AG09309 (cell line): ENCODE measurements at regions not wholly inside any gene's neighbourhood (a gene's known extent, or its start where the extent isn't known, plus 50 kb on each side); places are given as distances from the start of the nearest gene placed in this dataset.

Experiments
- DNase-seq: peaks from one replicate; pipeline ENCODE4 v3.0.0-alpha.2; 2010; ENCODE audit warnings: low read depth
- H3K4me3 ChIP-seq: 2 replicates; pipeline ENCODE4 v1.5.1; 2011; ENCODE audit warnings: mild to moderate bottlenecking, low read depth, low read length, moderate library complexity; ENCODE audit not compliant: control insufficient read depth
- TF ChIP-seq, protein P1 (sequence below): IDR thresholded peaks from 2 replicates; pipeline ENCODE4 v1.5.1; 2011; ENCODE audit warnings: mild to moderate bottlenecking, low read depth, low read length, inconsistent platforms; ENCODE audit not compliant: insufficient read depth, control insufficient read depth; ENCODE audit errors: missing control alignments

DNA sequence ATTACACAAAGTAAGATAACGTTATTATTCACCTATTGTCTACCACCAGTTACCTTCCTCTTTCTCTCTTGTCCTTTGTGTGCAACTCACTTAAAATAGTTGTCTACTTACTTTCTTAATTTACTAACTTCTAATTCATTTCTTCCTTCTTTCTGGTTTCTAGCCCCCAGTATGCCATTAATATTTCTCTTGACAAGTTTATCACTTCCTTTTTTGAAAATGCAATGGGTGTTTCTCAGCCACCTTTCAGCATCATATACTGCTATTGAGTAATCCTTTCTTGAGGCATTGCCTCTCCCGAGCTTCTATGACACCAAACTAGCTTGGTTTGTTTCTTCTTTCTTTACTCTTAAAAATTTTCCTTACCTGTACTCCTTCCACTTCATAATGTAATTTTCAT is 633.6 kb downstream of the TMTC2 start:
- TF ChIP-seq, protein P1, sequence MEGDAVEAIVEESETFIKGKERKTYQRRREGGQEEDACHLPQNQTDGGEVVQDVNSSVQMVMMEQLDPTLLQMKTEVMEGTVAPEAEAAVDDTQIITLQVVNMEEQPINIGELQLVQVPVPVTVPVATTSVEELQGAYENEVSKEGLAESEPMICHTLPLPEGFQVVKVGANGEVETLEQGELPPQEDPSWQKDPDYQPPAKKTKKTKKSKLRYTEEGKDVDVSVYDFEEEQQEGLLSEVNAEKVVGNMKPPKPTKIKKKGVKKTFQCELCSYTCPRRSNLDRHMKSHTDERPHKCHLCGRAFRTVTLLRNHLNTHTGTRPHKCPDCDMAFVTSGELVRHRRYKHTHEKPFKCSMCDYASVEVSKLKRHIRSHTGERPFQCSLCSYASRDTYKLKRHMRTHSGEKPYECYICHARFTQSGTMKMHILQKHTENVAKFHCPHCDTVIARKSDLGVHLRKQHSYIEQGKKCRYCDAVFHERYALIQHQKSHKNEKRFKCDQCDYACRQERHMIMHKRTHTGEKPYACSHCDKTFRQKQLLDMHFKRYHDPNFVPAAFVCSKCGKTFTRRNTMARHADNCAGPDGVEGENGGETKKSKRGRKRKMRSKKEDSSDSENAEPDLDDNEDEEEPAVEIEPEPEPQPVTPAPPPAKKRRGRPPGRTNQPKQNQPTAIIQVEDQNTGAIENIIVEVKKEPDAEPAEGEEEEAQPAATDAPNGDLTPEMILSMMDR, result no peak
- H3K4me3 ChIP-seq, result no peak overlapping the region
- no peak for DNase-seq

DNA sequence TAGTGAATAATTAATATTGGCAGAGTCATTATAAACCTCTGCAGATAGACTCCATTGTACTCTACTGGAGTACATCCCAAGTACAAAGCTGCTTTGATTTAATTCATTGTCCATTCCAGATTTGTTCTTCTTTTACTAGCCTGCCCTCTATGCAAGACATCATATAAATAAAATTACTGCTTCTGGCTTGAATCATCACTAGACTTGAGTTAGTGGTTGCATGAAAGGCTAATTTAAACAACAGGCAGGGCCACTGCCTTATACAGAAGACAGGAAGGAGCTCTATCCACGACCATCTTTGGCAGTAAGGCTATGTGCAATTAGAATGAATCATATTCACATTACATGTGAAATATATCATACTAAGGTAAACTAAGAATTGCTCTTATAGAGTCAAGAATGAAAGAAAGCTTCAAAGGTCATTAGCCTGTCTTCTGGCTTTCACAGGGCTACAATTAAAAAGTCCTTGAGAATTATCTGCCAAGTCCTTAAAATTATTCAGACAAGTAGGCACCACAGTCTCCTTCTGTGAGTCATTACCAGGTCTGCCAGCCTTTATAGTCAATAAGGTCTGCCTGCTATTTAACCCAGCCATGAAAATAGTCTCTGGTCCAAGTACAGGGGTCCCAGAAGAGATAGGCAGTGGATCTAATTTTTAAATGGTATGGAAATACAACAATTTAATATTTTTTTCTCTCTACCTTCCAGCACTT is 631.8 kb downstream of the TMTC2 start:
- DNase-seq, result no peak
- no peak overlapping the region for H3K4me3 ChIP-seq
- TF ChIP-seq, protein P1, result no peak

DNA sequence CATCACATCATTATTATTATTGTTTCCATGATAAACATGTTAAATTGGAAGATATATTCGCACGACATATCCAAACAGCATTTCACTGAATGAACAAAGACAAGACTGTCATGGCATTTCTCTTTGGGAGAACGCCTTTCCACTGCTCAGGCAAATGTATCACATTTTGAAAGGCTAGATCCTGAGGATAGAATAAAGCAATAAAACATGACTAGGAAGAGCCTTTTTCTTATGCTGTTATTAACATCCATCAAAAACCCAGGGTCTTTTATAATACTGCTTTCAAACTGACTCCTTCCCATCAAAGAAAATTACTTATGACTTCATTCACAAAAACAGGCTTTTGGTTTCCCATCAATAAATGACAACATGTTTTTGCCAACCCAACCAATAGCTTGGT is 630.9 kb downstream of the TMTC2 start:
- DNase-seq, result no peak
- H3K4me3 ChIP-seq, result no peak overlapping the region
- TF ChIP-seq, protein P1, result no peak

DNA sequence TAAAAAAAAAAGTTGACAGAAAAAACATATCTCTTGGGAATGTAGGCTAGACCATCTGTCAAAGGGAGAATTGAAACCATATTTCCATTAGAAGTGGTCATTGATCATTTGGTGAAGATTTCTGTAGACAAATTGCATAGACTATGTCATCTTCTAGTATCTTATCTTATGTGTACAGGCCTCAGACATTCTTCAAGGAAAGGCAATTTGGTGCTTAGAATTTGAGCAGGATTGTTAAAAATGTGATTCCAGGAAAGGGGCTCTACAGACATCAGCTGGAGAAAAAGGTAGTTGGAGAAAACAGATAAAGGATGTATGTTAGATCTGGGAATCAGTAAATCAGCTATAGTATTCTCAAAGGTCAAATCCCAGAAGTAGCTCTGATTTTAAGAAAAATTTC is 627.1 kb downstream of the TMTC2 start:
- DNase-seq, result no peak
- TF ChIP-seq, protein P1, result no peak
- no peak overlapping the region for H3K4me3 ChIP-seq

DNA sequence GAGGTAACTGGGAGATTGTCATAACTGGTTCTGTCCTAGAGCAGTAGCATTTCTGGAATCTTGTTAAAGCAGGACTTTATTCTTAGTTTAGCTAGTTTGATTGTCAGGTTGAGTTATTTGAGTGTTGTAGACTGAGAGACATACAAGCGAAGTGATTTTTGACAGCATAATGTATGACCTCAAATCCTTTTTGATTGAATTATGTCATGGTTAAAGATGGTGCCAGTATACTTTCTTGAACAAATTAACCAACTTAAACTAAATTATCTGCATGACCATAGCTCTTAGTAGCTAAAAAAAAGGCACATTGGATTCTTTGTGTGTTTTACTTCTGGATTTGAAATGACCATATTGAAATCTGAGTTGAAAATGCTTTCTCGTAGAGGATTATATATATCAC is 626.6 kb downstream of the TMTC2 start:
- no peak overlapping the region for H3K4me3 ChIP-seq
- DNase-seq, result no peak
- TF ChIP-seq, protein P1, result no peak

DNA sequence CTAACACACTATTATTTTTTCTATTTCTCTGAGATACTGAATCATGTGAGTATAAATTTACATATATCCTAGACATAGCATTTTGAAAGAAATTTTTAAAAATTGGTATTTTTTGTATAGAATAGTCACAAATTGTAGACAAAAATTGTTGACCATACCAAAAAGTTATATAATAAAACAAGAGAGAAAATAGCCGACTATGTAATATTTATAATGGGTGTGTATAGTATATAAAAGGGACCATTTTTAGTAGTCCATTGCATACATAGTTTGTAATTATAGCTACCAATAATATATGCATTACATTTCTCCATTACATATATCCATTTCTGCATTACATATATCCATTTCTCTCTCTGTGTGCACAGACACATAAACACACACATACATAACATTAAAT is 590.2 kb downstream of the TMTC2 start:
- TF ChIP-seq, protein P1, result no peak
- DNase-seq, result no peak
- no peak overlapping the region for H3K4me3 ChIP-seq
